ENCODE measurements at regions not wholly inside any gene's neighbourhood (a gene's known extent, or its start where the extent isn't known, plus 50 kb on each side); places are given as distances from the start of the nearest gene placed in this dataset.
A peak's percentile ranks its signal among the peaks of the same experiment; 100 is the strongest.

DNA sequence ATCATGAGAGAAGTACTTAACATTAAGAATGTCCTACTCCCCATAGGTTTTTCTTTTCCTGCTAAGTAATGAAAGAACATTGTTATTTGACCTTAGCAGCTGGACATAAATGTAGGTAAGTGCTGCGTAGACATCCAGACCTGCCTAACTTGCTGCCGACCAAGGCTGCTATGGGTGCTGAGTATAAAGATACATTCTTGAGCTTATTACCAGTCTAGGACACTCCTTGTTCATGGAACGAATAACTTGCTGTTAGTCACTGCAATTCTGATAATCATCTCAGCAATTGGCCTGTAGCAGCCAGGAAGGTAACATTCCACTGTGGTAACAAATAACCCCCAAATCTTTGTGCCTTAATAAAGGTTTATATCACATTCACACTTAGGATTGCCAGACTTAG lies 478.1 kb downstream of the VRK1 start:
- H3K4me1 ChIP-seq (ENCODE audit: control insufficient read depth in 2 of 3, insufficient read depth in 2 of 3, low read depth in 1 of 3, low read length in 3 of 3) = no peaks in the 10 kb centered on the region
- no peak for TF ChIP-seq CTCF (IDR thresholded peaks at IDR 0.05; ENCODE audit: borderline replicate concordance, extremely low read depth, insufficient read depth)
- intact Hi-C loops (cut with DNase I) = no loop called here
- H3K27ac ChIP-seq (ENCODE audit: low read depth in 2 of 2, low read length in 2 of 2) = no peak overlapping the region
- FAIRE-seq (no peak), DNase-seq (no peak)
- no peak overlapping the region for H3K4me3 ChIP-seq (ENCODE audit: low read length in 3 of 3)
- no peaks in the 10 kb centered on the region for H3K27me3 ChIP-seq (ENCODE audit: control insufficient read depth, insufficient read depth, low read length)
- no peak overlapping the region for H3K9ac ChIP-seq (ENCODE audit: low read length in 3 of 3)
- no peaks in the 10 kb centered on the region for H3K9me3 ChIP-seq (ENCODE audit: control insufficient read depth in 2 of 3, insufficient read depth in 1 of 3, low read length in 3 of 3)
- H3K36me3 ChIP-seq (ENCODE audit: control insufficient read depth in 2 of 3, insufficient read depth in 3 of 3, low read length in 3 of 3) = no peaks in the 10 kb centered on the region

- DNase-seq (no peak), FAIRE-seq (no peak)
- intact Hi-C loops (cut with DNase I) = no loop called here
- Histone ChIP-seq H3K27ac (ENCODE audit: low read depth in 2 of 2, low read length in 2 of 2) (no peak overlapping the region), H3K9me3 (ENCODE audit: control insufficient read depth in 2 of 3, insufficient read depth in 1 of 3, low read length in 3 of 3) (no peaks in the 10 kb centered on the region), H3K36me3 (ENCODE audit: control insufficient read depth in 2 of 3, insufficient read depth in 3 of 3, low read length in 3 of 3) (no peaks in the 10 kb centered on the region), H3K4me3 (ENCODE audit: low read length in 3 of 3) (no peak overlapping the region), H3K27me3 (ENCODE audit: control insufficient read depth, insufficient read depth, low read length) (no peaks in the 10 kb centered on the region), H3K4me1 (ENCODE audit: control insufficient read depth in 2 of 3, insufficient read depth in 2 of 3, low read depth in 1 of 3, low read length in 3 of 3) (no peaks in the 10 kb centered on the region), H3K9ac (ENCODE audit: low read length in 3 of 3) (no peak overlapping the region)
- no peak for TF ChIP-seq CTCF (IDR thresholded peaks at IDR 0.05; ENCODE audit: borderline replicate concordance, extremely low read depth, insufficient read depth)
Observed at GRCh38 chr14:97276573-97276972, 479.4 kb downstream of the VRK1 start.

- Histone ChIP-seq H3K9me3 (ENCODE audit: control insufficient read depth in 2 of 3, insufficient read depth in 1 of 3, low read length in 3 of 3) (no peaks in the 10 kb centered on the region), H3K27ac (ENCODE audit: low read depth in 2 of 2, low read length in 2 of 2) (no peak overlapping the region), H3K27me3 (ENCODE audit: control insufficient read depth, insufficient read depth, low read length) (no peaks in the 10 kb centered on the region), H3K36me3 (ENCODE audit: control insufficient read depth in 2 of 3, insufficient read depth in 3 of 3, low read length in 3 of 3) (no peaks in the 10 kb centered on the region), H3K4me1 (ENCODE audit: control insufficient read depth in 2 of 3, insufficient read depth in 2 of 3, low read depth in 1 of 3, low read length in 3 of 3) (no peaks in the 10 kb centered on the region), H3K4me3 (ENCODE audit: low read length in 3 of 3) (no peak overlapping the region), H3K9ac (ENCODE audit: low read length in 3 of 3) (no peak overlapping the region)
- intact Hi-C loops (cut with DNase I) = no loop called here
- DNase-seq (no peak), FAIRE-seq (no peak)
- no peak for TF ChIP-seq CTCF (IDR thresholded peaks at IDR 0.05; ENCODE audit: borderline replicate concordance, extremely low read depth, insufficient read depth)
Observed at GRCh38 chr14:97277711-97278110, 480.5 kb downstream of the VRK1 start.

- Histone ChIP-seq H3K4me1 (ENCODE audit: control insufficient read depth in 2 of 3, insufficient read depth in 2 of 3, low read depth in 1 of 3, low read length in 3 of 3) (no peaks in the 10 kb centered on the region), H3K9ac (ENCODE audit: low read length in 3 of 3) (no peak overlapping the region), H3K27ac (ENCODE audit: low read depth in 2 of 2, low read length in 2 of 2) (no peak overlapping the region), H3K4me3 (ENCODE audit: low read length in 3 of 3) (no peak overlapping the region), H3K9me3 (ENCODE audit: control insufficient read depth in 2 of 3, insufficient read depth in 1 of 3, low read length in 3 of 3) (no peaks in the 10 kb centered on the region), H3K36me3 (ENCODE audit: control insufficient read depth in 2 of 3, insufficient read depth in 3 of 3, low read length in 3 of 3) (no peaks in the 10 kb centered on the region), H3K27me3 (ENCODE audit: control insufficient read depth, insufficient read depth, low read length) (no peaks in the 10 kb centered on the region)
- FAIRE-seq (no peak), DNase-seq (peak in 2 of 5 donors; percentile 6 to 14)
- intact Hi-C loops (cut with DNase I) = no loop called here
- no peak for TF ChIP-seq CTCF (IDR thresholded peaks at IDR 0.05; ENCODE audit: borderline replicate concordance, extremely low read depth, insufficient read depth)
Observed at GRCh38 chr14:97280526-97280925, 483.3 kb downstream of the VRK1 start.

All from kidney (tissue), 13 donors.